ENCODE measurements at regions not wholly inside any gene's neighbourhood (a gene's known extent, or its start where the extent isn't known, plus 50 kb on each side); places are given as distances from the start of the nearest gene placed in this dataset.

- H3K4me3 ChIP-seq (replicated peaks in 1 of 2; ENCODE audit: low read depth in 1 of 2, low read length in 2 of 2), result no peak overlapping the region
- DNase-seq (ENCODE audit: low read depth, low spot score) (no peak), ATAC-seq (no peak)
- TF ChIP-seq EZH2 (IDR thresholded peaks at IDR 0.05) (no peak), ZFX (IDR thresholded peaks at IDR 0.05) (no peak), YY1 (IDR thresholded peaks at IDR 0.05; ENCODE audit: extremely low read depth, insufficient replicate concordance, low read depth, low read length) (no peak), CBX3 (IDR thresholded peaks at IDR 0.05; ENCODE audit: low read depth) (no peak), SIN3A (IDR thresholded peaks at IDR 0.05; ENCODE audit: low read depth) (no peak), SRF (IDR thresholded peaks at IDR 0.05; ENCODE audit: low read depth) (no peak), ZBTB33 (IDR thresholded peaks at IDR 0.05; ENCODE audit: extremely low read depth, insufficient replicate concordance, low read length) (no peak), EZH2phosphoT487 (IDR thresholded peaks at IDR 0.05; ENCODE audit: borderline replicate concordance) (no peak), POLR2A (IDR thresholded peaks at IDR 0.05; ENCODE audit: borderline replicate concordance, extremely low read depth, insufficient read depth, insufficient read length) (no peak), REST (IDR thresholded peaks at IDR 0.05; ENCODE audit: low read depth) (no peak), TCF7L2 (IDR thresholded peaks at IDR 0.05; ENCODE audit: borderline replicate concordance, extremely low read depth, insufficient read depth, insufficient read length) (no peak), FOSL1 (IDR thresholded peaks at IDR 0.05; ENCODE audit: low read depth) (no peak), CTCF (IDR thresholded peaks at IDR 0.05 in 2 of 3, conservative IDR thresholded peaks at IDR 0.05 in 1 of 3; ENCODE audit: borderline replicate concordance in 1 of 3, insufficient read depth in 1 of 3, low read depth in 2 of 3, low read length in 2 of 3) (no peak), ELF1 (IDR thresholded peaks at IDR 0.05; ENCODE audit: borderline replicate concordance, low read depth) (no peak), CEBPB (IDR thresholded peaks at IDR 0.05; ENCODE audit: low read depth) (no peak), RAD21 (IDR thresholded peaks at IDR 0.05; ENCODE audit: low read depth) (no peak)
- ChIA-PET RAD21 (ENCODE audit: low non-redundant PET in 1 of 2, low total read pairs in 2 of 2, uncharacterized antibody in 2 of 2, unreplicated experiment in 2 of 2) (no interaction called here), CTCF (no interaction called here), POLR2A (no interaction called here)
- H3K4me2 ChIP-seq (ENCODE audit: low read length), result no peak overlapping the region
- H3K27ac ChIP-seq (ENCODE audit: low read depth, low read length), result no peak overlapping the region
- no peak overlapping the region for H2AFZ ChIP-seq (ENCODE audit: low read depth, low read length, poor library complexity, severe bottlenecking)
- no TSS peak for BruUV-seq (replicated peaks)
- H3K9me2 ChIP-seq (ENCODE audit: insufficient read depth), result no peaks in the 10 kb centered on the region
- no peaks in the 10 kb centered on the region for H3K27me3 ChIP-seq (ENCODE audit: insufficient read depth, low read length)
- no peak overlapping the region for H3K9ac ChIP-seq (ENCODE audit: low read length)
- peaks cover 0 to 4% of the 10 kb centered on the region in 2 experiments; a peak in 1 of 4 replicates for H3K4me1 ChIP-seq (ENCODE audit: control insufficient read depth in 1 of 2, insufficient read depth in 2 of 2, low read length in 2 of 2)
- H3K9me3 ChIP-seq (ENCODE audit: control insufficient read depth in 1 of 2, insufficient read depth in 1 of 2, low read depth in 1 of 2, low read length in 2 of 2), result no peaks in the 10 kb centered on the region
- no peaks in the 10 kb centered on the region for H4K20me1 ChIP-seq (ENCODE audit: insufficient read depth)
- no peaks in the 10 kb centered on the region for H3K36me3 ChIP-seq (ENCODE audit: control insufficient read depth in 1 of 2, insufficient read depth in 2 of 2, low read length in 2 of 2)
- H3K79me2 ChIP-seq (ENCODE audit: insufficient read depth, low read length), result no peaks in the 10 kb centered on the region
- intact Hi-C loops (cut with micrococcal nuclease), result no loop called here
These were observed 50.8 kb upstream of the SMARCAD1 start for GRCh38 chr4:94156826-94157225.

Measured in HCT116 (cell line).